ENCODE measurements at regions not wholly inside any gene's neighbourhood (a gene's known extent, or its start where the extent isn't known, plus 50 kb on each side); places are given as distances from the start of the nearest gene placed in this dataset.

DNA sequence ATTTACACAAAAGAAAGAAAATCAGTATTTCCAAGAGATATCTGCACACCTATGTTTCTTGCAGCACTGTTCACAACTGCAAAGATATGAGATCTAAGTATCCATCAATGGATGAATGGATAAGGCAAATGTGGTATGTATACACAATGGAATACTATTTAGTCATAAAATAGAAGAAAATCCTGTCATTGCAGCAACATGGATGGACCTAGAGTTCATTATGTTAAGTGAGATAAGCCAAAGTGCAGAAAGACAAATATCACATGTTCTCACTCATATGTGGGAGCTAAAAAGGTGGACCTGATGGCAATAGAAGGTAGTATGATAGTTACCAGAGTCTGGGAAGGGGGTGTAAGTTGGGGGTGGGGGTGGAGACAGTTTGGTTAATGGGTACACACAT, 1171.6 kb downstream of the SORCS1 start:
- Mint-ChIP-seq H3K27me3 (ENCODE audit: low read depth) (peaks cover 11% of the 10 kb centered on the region), H3K9me3 (no peaks in the 10 kb centered on the region), H3K36me3 (no peaks in the 10 kb centered on the region), H3K4me1 (peaks cover 2% of the 10 kb centered on the region), H3K4me3 (no peak overlapping the region), H3K27ac (no peak overlapping the region)
- TF ChIP-seq, protein P1, sequence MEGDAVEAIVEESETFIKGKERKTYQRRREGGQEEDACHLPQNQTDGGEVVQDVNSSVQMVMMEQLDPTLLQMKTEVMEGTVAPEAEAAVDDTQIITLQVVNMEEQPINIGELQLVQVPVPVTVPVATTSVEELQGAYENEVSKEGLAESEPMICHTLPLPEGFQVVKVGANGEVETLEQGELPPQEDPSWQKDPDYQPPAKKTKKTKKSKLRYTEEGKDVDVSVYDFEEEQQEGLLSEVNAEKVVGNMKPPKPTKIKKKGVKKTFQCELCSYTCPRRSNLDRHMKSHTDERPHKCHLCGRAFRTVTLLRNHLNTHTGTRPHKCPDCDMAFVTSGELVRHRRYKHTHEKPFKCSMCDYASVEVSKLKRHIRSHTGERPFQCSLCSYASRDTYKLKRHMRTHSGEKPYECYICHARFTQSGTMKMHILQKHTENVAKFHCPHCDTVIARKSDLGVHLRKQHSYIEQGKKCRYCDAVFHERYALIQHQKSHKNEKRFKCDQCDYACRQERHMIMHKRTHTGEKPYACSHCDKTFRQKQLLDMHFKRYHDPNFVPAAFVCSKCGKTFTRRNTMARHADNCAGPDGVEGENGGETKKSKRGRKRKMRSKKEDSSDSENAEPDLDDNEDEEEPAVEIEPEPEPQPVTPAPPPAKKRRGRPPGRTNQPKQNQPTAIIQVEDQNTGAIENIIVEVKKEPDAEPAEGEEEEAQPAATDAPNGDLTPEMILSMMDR (IDR thresholded peaks at IDR 0.05; ENCODE audit: unreplicated experiment): no peak
- no peak for DNase-seq (ENCODE audit: low spot score in 2 of 2, unreplicated experiment in 2 of 2)

DNA sequence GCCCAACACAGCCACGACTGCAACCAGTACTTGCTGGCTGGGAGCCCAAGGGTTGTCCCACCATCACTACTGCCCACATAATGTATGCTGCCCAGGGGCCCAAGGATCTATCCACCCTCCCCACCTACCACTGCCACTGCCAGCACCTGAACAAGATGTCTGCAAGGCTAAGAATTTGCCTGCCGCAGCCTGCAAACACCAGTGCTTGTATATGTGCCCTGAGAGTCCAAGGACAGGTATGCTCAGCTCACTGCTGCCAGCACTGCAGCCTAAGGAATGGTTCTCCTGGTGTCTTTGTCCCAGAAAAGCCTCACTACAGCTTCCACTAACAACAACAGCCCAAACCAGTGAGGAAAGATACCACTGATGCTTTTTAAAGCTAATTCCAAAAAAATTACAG, 1174.0 kb downstream of the SORCS1 start:
- peaks cover 9% of the 10 kb centered on the region for H3K27me3 Mint-ChIP-seq (ENCODE audit: low read depth)
- H3K27ac Mint-ChIP-seq: no peak overlapping the region
- H3K4me1 Mint-ChIP-seq: peaks cover 23% of the 10 kb centered on the region
- no peak overlapping the region for H3K4me3 Mint-ChIP-seq
- no peaks in the 10 kb centered on the region for H3K36me3 Mint-ChIP-seq
- no peaks in the 10 kb centered on the region for H3K9me3 Mint-ChIP-seq
- TF ChIP-seq, protein P1 (IDR thresholded peaks at IDR 0.05; ENCODE audit: unreplicated experiment): no peak
- DNase-seq (ENCODE audit: low spot score in 2 of 2, unreplicated experiment in 2 of 2): no peak

DNA sequence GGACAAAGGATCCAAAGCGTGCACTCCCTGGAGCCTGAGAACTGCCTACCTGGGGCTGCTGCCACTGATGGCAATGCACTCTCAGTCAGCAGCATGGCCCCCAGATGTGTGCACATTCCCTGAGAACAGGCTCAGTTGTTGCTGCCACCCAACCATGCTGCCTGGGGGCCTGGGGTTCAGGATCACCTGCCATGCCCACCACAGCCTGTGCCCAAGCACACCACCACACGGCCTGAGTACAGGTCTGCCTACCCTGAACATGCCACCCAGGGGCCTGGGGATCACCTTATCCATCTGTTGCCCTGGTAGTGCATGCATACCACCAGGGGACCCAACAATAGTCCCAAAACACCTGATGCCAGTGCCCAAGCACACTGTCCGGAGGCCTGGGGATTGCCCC, 1174.5 kb downstream of the SORCS1 start:
- Mint-ChIP-seq H3K27ac (no peak overlapping the region), H3K9me3 (no peaks in the 10 kb centered on the region), H3K27me3 (ENCODE audit: low read depth) (peaks cover 6% of the 10 kb centered on the region), H3K36me3 (no peaks in the 10 kb centered on the region), H3K4me3 (no peak overlapping the region), H3K4me1 (peaks cover 28% of the 10 kb centered on the region)
- DNase-seq (ENCODE audit: low spot score in 2 of 2, unreplicated experiment in 2 of 2): no peak
- TF ChIP-seq, protein P1 (IDR thresholded peaks at IDR 0.05; ENCODE audit: unreplicated experiment): no peak

DNA sequence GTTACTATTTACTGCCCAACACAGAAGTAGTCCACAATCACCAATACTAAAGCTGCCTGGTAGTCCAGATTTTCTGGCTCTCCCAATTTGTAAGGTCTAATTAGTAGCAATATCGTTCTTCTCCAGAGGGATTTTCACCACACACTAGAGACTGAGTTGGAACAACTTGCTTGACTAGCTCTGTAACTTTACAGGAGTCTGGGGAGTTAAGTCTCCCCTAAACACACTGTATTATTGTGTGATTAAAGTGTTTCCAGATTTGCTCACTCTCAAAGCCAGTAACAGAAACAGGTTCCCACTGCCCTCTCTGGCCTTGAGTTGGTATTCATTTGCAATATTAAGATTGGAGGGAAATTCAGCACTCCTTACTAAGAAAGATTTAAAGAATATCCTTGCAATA, 1175.7 kb downstream of the SORCS1 start:
- Mint-ChIP-seq H3K27ac (no peak overlapping the region), H3K27me3 (ENCODE audit: low read depth) (peaks cover 4% of the 10 kb centered on the region), H3K9me3 (no peaks in the 10 kb centered on the region), H3K4me1 (peaks cover 30% of the 10 kb centered on the region), H3K36me3 (no peaks in the 10 kb centered on the region), H3K4me3 (no peak overlapping the region)
- TF ChIP-seq, protein P1 (IDR thresholded peaks at IDR 0.05; ENCODE audit: unreplicated experiment): no peak
- DNase-seq (ENCODE audit: low spot score in 2 of 2, unreplicated experiment in 2 of 2): no peak

DNA sequence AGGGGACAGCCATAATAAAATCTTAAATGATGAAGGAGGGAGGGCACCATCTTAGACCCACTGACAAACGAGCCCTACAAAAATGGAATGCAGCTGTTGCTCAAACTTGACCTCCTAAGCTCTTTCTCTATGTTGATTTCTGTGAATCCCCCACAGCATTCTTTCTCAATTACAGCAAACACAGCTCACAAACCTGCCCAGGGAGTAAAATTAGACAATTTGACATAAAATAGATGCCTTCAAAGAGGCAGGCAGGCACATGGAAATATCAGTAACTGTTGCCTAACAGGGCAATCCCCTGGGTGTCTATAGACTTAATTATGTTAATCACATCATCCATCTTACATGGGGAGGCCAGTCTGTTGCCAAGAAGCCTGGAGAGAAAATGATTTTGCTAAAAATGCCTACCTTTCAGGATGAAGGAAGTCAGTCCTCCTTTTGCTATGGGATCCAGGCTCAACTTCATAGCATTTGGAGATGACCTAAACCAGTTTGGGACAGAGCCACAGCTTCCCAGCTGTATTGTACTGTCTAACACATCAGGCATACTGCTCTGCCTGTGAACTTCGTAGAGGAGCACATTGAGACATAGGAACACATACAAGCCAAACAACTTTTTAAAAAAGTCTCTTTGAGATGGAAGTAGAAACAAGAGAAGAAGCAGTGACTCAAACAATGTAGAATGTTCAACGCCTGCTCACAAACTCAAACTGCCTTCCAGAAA, 1177.4 kb downstream of the SORCS1 start:
- no peaks in the 10 kb centered on the region for H3K9me3 Mint-ChIP-seq
- no peaks in the 10 kb centered on the region for H3K36me3 Mint-ChIP-seq
- H3K4me1 Mint-ChIP-seq: peaks cover 30% of the 10 kb centered on the region
- peak overlapping the region; percentile 77 for H3K27ac Mint-ChIP-seq
- TF ChIP-seq, protein P1 (IDR thresholded peaks at IDR 0.05; ENCODE audit: unreplicated experiment): no peak
- no peak for DNase-seq (ENCODE audit: low spot score in 2 of 2, unreplicated experiment in 2 of 2)
- no peak overlapping the region for H3K4me3 Mint-ChIP-seq
- H3K27me3 Mint-ChIP-seq (ENCODE audit: low read depth): peaks cover 3% of the 10 kb centered on the region

Data from mesothelial cell of epicardium (in vitro differentiated cells).